Endothelial cell of umbilical vein (primary cell): ENCODE measurements at regions not wholly inside any gene's neighbourhood (a gene's known extent, or its start where the extent isn't known, plus 50 kb on each side); places are given as distances from the start of the nearest gene placed in this dataset.

Experiments used
- EZH2 ChIP-seq: IDR thresholded peaks from 2 replicates; pipeline ENCODE4 v1.6.1; 2012; ENCODE audit warnings: borderline replicate concordance, low read depth, mild to moderate bottlenecking, moderate library complexity, low read length, inconsistent platforms; ENCODE audit not compliant: severe bottlenecking
- FOS ChIP-seq: IDR thresholded peaks from 2 replicates; pipeline ENCODE4 v1.6.1; 2011; ENCODE audit warnings: mild to moderate bottlenecking, low read length, moderate library complexity, borderline replicate concordance; ENCODE audit not compliant: insufficient read depth
- MYC ChIP-seq: IDR thresholded peaks from one replicate; pipeline ENCODE4 v1.6.1; 2011; ENCODE audit warnings: mild to moderate bottlenecking, low read depth, low read length
- POLR2A ChIP-seq: IDR thresholded peaks from 2 replicates; pipeline ENCODE4 v1.6.1; 2012; ENCODE audit warnings: low read depth, mild to moderate bottlenecking, control low read depth, low read length
- TF ChIP-seq, protein P1 (sequence below), 2 donors: IDR thresholded peaks; 1 replicate in 1 of 2; 2 replicates in 1 of 2; pipeline ENCODE4 v1.5.1; 2011; ENCODE audit warnings: low read length in 2 of 2, mild to moderate bottlenecking in 2 of 2, moderate library complexity in 2 of 2, control low read depth in 1 of 2, inconsistent platforms in 1 of 2, low read depth in 1 of 2; ENCODE audit not compliant: insufficient read depth in 1 of 2; ENCODE audit errors: extremely low read depth in 1 of 2

DNA sequence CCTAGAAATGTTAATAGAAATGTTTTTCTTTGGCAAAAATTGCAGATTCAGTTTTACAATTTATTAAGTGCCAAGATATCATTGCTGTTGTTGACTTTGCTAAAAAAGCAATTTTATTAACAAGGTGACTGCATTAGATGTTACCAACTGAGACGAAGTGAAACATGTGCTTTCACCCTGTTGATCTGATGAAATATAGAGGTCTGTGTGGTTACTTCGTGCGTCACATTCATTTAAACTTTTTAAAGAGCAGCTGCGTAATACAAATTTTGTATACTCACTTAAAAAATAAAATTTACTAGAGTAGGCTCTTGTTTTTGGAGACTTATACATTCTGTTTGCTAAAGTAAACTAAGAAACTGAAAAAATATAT is 465.7 kb downstream of the USP25 start:
- TF ChIP-seq, protein P1, sequence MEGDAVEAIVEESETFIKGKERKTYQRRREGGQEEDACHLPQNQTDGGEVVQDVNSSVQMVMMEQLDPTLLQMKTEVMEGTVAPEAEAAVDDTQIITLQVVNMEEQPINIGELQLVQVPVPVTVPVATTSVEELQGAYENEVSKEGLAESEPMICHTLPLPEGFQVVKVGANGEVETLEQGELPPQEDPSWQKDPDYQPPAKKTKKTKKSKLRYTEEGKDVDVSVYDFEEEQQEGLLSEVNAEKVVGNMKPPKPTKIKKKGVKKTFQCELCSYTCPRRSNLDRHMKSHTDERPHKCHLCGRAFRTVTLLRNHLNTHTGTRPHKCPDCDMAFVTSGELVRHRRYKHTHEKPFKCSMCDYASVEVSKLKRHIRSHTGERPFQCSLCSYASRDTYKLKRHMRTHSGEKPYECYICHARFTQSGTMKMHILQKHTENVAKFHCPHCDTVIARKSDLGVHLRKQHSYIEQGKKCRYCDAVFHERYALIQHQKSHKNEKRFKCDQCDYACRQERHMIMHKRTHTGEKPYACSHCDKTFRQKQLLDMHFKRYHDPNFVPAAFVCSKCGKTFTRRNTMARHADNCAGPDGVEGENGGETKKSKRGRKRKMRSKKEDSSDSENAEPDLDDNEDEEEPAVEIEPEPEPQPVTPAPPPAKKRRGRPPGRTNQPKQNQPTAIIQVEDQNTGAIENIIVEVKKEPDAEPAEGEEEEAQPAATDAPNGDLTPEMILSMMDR (IDR thresholded peaks at IDR 0.05; ENCODE audit: extremely low read depth in 1 of 2, insufficient read depth in 1 of 2, low read depth in 1 of 2, low read length in 2 of 2) = no peak
- TF ChIP-seq POLR2A (no peak), FOS (no peak), EZH2 (no peak), MYC (no peak)
